BJ (cell line): ENCODE measurements at regions not wholly inside any gene's neighbourhood (a gene's known extent, or its start where the extent isn't known, plus 50 kb on each side); places are given as distances from the start of the nearest gene placed in this dataset.

Source experiments
- CTCF ChIA-PET: fragments of 350-600 bp; formaldehyde crosslinking; extraction: SDS; loops from one replicate; lab custom pipeline; 2021; ENCODE audit warnings: antibody characterized with exemption, inconsistent platforms; lab: Yijun Ruan, JAX
- POLR2A ChIA-PET: fragments of 300-600 bp; sonication (Branson Sonifier 250); formaldehyde crosslinking; extraction: SDS; loops from one replicate; lab custom pipeline; 2021; ENCODE audit warnings: antibody characterized with exemption; lab: Charles Lee
- DNase-seq: peaks from one replicate; pipeline ENCODE4 v3.0.0-alpha.2; 2011; ENCODE audit warnings: low read depth
- H3K27me3 ChIP-seq: 2 replicates; pipeline ENCODE4 v1.6.0; 2011; ENCODE audit warnings: low read length; ENCODE audit not compliant: control insufficient read depth, insufficient read depth
- H3K36me3 ChIP-seq: 2 replicates; pipeline ENCODE4 v1.5.1; 2011; ENCODE audit warnings: low read length; ENCODE audit not compliant: control insufficient read depth, insufficient read depth
- H3K4me3 ChIP-seq: 2 replicates; pipeline ENCODE4 v1.5.1; 2011; ENCODE audit warnings: low read depth, mild to moderate bottlenecking, control low read depth, low read length
- CTCF ChIP-seq: IDR thresholded peaks from 2 replicates; pipeline ENCODE4 v1.5.1; 2011; ENCODE audit warnings: low read depth, mild to moderate bottlenecking, control low read depth, inconsistent platforms, low read length, moderate library complexity; ENCODE audit not compliant: insufficient read depth

GRCh38 chr13:34701919-34702318, 240.2 kb upstream of the NBEA start:
- ChIA-PET CTCF (no interaction called here), POLR2A (no interaction called here)
- Histone ChIP-seq H3K27me3 (no peaks in the 10 kb centered on the region), H3K4me3 (no peak overlapping the region), H3K36me3 (no peaks in the 10 kb centered on the region)
- no peak for TF ChIP-seq CTCF
- no peak for DNase-seq

- H3K27me3 ChIP-seq = no peaks in the 10 kb centered on the region
- POLR2A ChIA-PET = no interaction called here
- H3K4me3 ChIP-seq = no peak overlapping the region
- no peak for TF ChIP-seq CTCF
- CTCF ChIA-PET = no interaction called here
- no peak for DNase-seq
- H3K36me3 ChIP-seq = no peaks in the 10 kb centered on the region
Measured at GRCh38 chr13:34708566-34709313, 233.3 kb upstream of the NBEA start.

GRCh38 chr13:34719060-34719875, 222.8 kb upstream of the NBEA start:
- Histone ChIP-seq H3K4me3 (no peak overlapping the region), H3K27me3 (no peaks in the 10 kb centered on the region), H3K36me3 (no peaks in the 10 kb centered on the region)
- no peak for DNase-seq
- no peak for TF ChIP-seq CTCF
- CTCF ChIA-PET = no interaction called here
- POLR2A ChIA-PET = interaction anchor here (0.7 kb wide), 1 partner anchor 50 kb away, joined by 3 read pairs; no protein-coding TSS in a partner anchor

DNA sequence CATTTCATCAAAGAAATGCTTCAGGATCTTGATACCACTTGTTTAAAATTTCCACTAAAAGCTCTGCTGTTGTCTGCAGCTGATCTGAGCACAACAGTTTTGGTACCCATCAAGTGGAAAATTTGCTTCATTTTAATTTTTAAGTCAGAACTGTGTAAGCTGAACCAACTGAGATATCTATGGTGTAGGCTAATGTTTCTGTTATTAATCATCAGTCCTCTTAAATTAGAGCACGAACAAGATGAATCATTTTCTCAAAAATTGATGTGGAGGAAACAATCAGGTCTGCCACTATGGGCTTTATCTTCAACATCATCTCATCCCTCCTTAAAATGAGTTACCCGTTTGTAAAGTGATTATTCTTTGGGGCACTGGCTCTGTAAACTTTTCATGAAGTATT, 221.5 kb upstream of the NBEA start:
- no peak for DNase-seq
- CTCF ChIA-PET = no interaction called here
- Histone ChIP-seq H3K27me3 (no peaks in the 10 kb centered on the region), H3K4me3 (no peak overlapping the region), H3K36me3 (no peaks in the 10 kb centered on the region)
- POLR2A ChIA-PET = no interaction called here
- TF ChIP-seq CTCF = no peak
